GM12873 (cell line): ENCODE measurements at regions not wholly inside any gene's neighbourhood (a gene's known extent, or its start where the extent isn't known, plus 50 kb on each side); places are given as distances from the start of the nearest gene placed in this dataset.

Source experiments
- TF ChIP-seq, protein P1 (sequence below): IDR thresholded peaks from 2 replicates; pipeline ENCODE4 v1.5.1; 2012; ENCODE audit warnings: low read depth, mild to moderate bottlenecking, moderate library complexity, low read length, control low read depth; ENCODE audit not compliant: insufficient read depth; ENCODE audit errors: missing control alignments

DNA sequence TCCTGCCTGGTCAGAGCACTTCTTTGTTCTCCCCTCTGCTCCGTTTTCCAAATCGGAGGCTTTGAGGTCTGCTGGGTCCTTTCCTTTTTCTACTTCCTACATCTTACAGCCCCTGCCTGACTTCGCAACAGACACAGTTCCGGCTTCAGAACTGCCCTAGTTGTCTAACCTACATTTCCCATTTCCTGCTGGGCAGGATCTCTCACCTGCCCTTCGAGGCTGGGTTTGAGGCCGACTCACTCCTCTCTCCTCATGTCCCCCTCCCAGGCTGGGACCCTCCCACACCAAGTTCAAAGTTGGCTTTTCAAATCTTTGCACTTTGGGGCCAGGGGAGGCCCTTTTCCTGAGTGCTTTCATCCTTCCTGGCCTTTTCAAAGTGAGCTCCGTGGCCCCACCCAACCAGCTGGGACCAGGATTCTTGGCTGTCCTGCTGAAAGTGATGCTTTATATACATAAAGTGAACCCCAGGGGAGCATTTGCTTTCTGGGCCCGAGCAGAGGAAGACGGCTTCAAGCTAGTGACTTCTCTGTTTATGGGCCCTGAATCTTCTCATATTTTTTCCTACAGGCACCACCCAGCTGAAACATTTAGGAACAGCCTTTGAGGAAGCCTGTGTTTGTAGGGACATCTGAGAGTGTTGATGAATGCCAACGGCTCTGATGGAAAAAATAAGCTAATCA lies 281.0 kb upstream of the CRY1 start:
- TF ChIP-seq, protein P1, sequence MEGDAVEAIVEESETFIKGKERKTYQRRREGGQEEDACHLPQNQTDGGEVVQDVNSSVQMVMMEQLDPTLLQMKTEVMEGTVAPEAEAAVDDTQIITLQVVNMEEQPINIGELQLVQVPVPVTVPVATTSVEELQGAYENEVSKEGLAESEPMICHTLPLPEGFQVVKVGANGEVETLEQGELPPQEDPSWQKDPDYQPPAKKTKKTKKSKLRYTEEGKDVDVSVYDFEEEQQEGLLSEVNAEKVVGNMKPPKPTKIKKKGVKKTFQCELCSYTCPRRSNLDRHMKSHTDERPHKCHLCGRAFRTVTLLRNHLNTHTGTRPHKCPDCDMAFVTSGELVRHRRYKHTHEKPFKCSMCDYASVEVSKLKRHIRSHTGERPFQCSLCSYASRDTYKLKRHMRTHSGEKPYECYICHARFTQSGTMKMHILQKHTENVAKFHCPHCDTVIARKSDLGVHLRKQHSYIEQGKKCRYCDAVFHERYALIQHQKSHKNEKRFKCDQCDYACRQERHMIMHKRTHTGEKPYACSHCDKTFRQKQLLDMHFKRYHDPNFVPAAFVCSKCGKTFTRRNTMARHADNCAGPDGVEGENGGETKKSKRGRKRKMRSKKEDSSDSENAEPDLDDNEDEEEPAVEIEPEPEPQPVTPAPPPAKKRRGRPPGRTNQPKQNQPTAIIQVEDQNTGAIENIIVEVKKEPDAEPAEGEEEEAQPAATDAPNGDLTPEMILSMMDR, result no peak

- TF ChIP-seq, protein P1, result no peak
Observed at GRCh38 chr12:107375231-107375630, 281.9 kb upstream of the CRY1 start.

DNA sequence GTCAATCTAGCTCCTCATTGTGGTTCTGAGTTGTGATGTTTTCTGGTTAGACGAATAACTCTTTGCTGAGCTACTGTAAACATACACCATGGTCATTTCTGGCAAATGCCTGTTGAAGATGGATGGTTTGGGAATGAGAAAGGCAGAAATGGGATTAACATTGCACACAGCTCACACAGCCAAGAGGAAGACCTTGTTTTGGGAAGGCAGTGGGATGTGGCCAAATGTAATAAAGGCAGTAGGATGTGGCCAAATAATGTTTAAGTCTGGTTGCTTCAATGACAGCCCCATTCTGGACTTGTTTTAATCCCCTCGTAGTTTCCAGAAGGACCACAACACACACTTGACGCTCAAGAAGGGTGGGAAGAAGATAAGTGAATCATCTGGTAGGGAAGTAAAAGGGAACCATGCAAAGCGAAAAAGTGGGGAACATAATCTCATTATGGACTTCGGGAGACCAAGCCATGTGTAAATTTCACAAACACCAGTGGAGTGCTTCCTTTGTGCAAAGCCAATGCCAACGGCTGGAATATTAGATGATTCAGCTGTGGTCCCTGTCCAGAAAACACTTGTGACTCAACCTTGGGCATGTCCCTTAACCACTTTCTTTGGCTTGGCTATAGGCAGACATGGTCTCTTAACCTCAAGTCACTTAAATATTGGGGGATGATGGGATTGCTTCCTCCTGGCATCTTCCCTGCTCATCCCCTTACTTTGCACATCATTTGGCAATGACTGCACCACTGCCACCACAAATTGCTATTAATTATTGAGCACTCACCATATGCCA lies 284.4 kb upstream of the CRY1 start:
- TF ChIP-seq, protein P1, result no peak

DNA sequence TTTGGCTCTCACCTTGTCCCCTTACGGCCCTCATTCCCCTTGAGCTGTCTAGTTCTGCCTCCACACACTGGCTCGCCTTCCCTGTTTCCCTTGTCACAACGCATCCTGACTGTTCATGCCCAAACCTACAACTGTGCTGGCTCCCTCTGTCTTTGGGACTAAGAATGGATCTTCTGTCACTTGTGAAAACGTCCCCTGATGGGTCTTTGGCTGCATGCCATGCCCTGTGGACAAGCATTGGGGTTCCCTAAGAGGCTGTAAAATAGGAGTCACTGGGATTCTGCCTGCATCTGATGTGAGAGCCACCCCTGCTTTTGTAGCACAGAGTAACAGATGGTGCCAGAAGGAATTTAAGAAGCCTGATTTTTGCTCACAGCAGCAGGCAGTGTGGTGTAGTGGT lies 285.3 kb upstream of the CRY1 start:
- TF ChIP-seq, protein P1, result no peak

GRCh38 chr12:107379852-107380567 lies 286.7 kb upstream of the CRY1 start:
- TF ChIP-seq, protein P1, result no peak

GRCh38 chr12:107384645-107385044 lies 291.3 kb upstream of the CRY1 start:
- TF ChIP-seq, protein P1, result no peak

- TF ChIP-seq, protein P1, result no peak
Observed at GRCh38 chr12:107385509-107385908, 292.2 kb upstream of the CRY1 start.
